ENCODE measurements at regions not wholly inside any gene's neighbourhood (a gene's known extent, or its start where the extent isn't known, plus 50 kb on each side); places are given as distances from the start of the nearest gene placed in this dataset.

DNA sequence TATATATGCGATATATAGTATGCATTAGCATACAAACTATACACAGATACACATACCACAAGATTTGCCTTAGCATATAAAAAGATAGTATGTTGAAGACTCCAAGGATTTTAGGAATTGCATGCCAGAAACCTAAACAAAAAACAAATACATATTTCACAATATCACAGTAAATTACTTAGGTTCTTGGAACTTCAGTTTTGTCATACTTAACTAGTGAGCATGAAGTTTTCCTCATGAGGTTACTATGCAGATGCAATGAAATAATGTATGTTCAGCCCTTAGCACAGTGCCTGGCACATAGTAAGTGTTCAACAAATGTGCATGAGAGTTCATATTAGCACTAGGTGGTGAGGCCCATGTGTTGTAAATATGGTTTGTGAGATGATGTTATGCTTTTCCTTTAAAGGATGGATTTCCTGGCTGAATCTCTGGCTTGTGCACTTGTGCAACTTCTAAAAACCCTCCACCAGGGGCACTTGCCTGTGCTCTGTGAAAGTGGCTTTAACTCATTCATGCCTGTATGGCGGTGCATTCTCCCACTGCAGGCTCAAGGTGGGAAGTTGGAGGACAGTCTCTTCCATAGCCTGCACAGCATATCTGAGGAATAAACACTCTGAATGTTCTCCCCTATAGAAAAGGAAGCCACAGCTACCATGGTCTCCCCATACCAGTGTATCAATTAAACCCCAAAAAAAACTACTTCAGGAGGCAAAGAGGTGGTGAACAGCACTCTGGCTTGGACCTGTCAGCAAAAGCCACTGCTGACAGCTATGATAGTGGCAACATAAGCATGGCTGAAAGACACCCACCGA is 624.1 kb upstream of the CDH4 start:
- no peak overlapping the region for H3K4me3 ChIP-seq (ENCODE audit: control insufficient read depth, low read depth, low read length)
- no peak for DNase-seq (ENCODE audit: low read depth)

GRCh38 chr20:60628749-60629148 is 623.3 kb upstream of the CDH4 start:
- TF ChIP-seq, protein P1, sequence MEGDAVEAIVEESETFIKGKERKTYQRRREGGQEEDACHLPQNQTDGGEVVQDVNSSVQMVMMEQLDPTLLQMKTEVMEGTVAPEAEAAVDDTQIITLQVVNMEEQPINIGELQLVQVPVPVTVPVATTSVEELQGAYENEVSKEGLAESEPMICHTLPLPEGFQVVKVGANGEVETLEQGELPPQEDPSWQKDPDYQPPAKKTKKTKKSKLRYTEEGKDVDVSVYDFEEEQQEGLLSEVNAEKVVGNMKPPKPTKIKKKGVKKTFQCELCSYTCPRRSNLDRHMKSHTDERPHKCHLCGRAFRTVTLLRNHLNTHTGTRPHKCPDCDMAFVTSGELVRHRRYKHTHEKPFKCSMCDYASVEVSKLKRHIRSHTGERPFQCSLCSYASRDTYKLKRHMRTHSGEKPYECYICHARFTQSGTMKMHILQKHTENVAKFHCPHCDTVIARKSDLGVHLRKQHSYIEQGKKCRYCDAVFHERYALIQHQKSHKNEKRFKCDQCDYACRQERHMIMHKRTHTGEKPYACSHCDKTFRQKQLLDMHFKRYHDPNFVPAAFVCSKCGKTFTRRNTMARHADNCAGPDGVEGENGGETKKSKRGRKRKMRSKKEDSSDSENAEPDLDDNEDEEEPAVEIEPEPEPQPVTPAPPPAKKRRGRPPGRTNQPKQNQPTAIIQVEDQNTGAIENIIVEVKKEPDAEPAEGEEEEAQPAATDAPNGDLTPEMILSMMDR (IDR thresholded peaks at IDR 0.05; ENCODE audit: control insufficient read depth, insufficient read depth, low read depth, low read length, missing control alignments) = no peak
- no peak for DNase-seq (ENCODE audit: low read depth)

More for the DNA sequence above, 624.1 kb upstream of the CDH4 start:
- TF ChIP-seq, protein P1 (IDR thresholded peaks at IDR 0.05; ENCODE audit: control insufficient read depth, insufficient read depth, low read depth, low read length, missing control alignments) = no peak

DNA sequence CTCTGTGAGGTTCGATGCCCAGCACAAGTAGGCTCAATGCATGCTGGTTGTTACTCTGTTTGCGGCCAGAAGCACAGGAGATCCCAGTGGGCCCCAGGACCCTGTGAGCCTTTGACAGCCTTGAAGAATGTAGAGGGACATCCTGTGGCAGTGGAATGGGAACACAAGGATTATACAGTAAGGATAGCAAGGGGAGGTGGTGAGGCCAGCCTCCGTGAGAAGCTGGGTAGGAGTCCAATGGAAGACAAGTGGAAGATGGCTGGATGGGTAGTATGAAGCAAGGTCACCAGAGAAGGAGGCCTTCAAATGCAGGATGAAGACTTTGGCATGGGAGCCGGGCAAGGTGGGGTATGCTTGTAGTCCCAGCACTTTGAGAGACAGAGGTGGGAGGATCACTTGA is 622.9 kb upstream of the CDH4 start:
- TF ChIP-seq, protein P1 (IDR thresholded peaks at IDR 0.05; ENCODE audit: control insufficient read depth, insufficient read depth, low read depth, low read length, missing control alignments) = no peak
- H3K4me3 ChIP-seq (ENCODE audit: control insufficient read depth, low read depth, low read length) = no peak overlapping the region
- DNase-seq (ENCODE audit: low read depth) = no peak

More at GRCh38 chr20:60628749-60629148, 623.3 kb upstream of the CDH4 start:
- no peak overlapping the region for H3K4me3 ChIP-seq (ENCODE audit: control insufficient read depth, low read depth, low read length)

DNA sequence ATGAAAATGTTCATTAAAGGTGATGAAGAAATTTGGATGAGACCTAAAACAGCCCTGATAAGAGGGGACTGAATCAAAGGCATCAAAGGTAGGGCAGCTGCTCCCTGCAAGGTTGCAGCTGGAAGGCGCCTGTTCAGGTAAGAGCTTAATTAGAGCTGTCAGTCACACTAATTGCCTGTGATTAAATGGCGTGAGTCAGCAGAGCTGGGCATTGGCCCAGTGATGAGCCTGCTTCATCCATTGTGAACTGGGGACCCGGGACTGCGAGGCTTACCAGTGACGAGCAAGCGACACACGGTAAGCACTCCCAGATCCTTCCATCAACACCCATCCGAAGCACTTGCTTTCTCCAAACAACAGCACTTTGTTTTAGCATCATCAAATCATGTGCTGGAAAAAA is 621.5 kb upstream of the CDH4 start:
- no peak for DNase-seq (ENCODE audit: low read depth)
- H3K4me3 ChIP-seq (ENCODE audit: control insufficient read depth, low read depth, low read length) = no peak overlapping the region
- TF ChIP-seq, protein P1 (IDR thresholded peaks at IDR 0.05; ENCODE audit: control insufficient read depth, insufficient read depth, low read depth, low read length, missing control alignments) = no peak

DNA sequence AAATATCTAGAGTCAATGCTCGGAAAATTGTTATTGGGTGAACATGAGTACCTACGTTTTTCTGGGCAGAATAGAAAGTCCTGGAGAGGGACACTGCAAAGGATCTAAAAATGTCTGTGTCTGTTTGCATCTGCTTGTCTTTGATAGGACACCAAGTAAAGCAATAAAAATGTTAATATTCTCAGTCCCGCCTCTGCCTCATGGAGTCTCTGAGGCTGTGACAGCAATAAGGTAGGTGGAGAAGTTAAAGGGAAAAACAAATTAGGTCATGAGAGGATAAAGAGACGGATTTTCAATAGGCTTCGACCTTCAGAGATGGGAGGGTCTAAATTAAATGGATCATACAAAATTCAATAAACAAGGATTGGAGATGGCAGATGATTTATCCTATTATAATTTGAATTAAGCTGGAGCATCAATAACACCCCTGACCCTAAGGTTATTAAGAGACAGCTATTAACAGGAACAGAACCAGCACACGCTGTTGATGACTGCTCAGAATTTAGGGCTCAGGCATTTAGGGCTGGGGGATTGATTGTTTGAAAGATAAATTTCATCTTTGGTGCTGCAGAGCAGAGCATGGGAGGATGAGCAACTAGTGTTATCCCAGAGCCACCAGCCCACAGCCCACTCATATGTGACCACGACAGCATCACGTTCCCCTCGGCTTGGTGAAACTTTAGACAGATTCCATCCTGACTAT is 620.3 kb upstream of the CDH4 start:
- TF ChIP-seq, protein P1 (IDR thresholded peaks at IDR 0.05; ENCODE audit: control insufficient read depth, insufficient read depth, low read depth, low read length, missing control alignments) = no peak
- no peak overlapping the region for H3K4me3 ChIP-seq (ENCODE audit: control insufficient read depth, low read depth, low read length)
- DNase-seq (ENCODE audit: low read depth) = no peak

DNA sequence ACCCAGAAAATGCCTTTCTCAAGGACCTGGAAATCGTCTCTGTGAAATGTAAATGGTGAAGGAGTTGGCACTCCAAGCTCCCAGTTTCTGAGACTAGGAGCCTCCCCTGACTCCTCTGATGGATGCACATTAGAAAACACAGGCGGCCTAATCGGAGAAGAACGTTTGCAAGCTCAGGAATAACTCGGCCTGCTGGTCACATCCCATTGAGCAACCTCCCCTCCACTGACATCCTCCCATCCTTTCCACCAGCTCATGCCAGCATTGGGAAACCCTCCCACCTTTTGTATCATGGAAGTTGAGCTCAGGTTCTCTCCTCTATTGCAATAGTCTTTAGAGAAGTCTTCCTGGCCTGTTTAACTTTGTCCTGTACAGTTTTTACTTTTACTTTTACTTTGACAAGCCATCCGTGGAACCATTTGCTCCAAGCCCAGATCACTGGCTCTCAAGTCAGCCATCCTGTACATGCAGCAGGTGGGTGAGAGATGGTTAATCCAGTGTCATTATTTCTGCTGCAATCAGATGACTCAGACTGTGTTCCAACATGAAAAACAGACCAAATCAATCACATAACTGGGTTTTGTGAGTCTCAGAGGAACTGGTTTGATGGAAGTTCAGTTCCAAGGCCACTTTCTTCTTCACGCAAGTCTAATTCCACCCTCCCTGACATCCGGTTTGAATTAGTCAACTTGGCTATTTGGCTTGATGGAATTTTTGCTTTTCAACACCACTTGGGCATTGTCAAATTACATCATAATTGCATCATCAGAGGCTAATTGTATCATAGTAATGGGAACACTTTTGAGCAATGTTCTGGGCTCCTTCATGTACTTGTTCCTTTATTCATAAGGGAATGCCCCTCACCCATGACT is 619.4 kb upstream of the CDH4 start:
- no peak overlapping the region for H3K4me3 ChIP-seq (ENCODE audit: control insufficient read depth, low read depth, low read length)
- DNase-seq (ENCODE audit: low read depth) = no peak
- TF ChIP-seq, protein P1 (IDR thresholded peaks at IDR 0.05; ENCODE audit: control insufficient read depth, insufficient read depth, low read depth, low read length, missing control alignments) = no peak
